ENCODE measurements at regions not wholly inside any gene's neighbourhood (a gene's known extent, or its start where the extent isn't known, plus 50 kb on each side); places are given as distances from the start of the nearest gene placed in this dataset.
A peak's percentile ranks its signal among the peaks of the same experiment; 100 is the strongest.
"Not testable (repeated sequence)": the region's sequence is repeated elsewhere in the genome, so short reads cannot be mapped to it uniquely, and the experiment has no call there.

DNA sequence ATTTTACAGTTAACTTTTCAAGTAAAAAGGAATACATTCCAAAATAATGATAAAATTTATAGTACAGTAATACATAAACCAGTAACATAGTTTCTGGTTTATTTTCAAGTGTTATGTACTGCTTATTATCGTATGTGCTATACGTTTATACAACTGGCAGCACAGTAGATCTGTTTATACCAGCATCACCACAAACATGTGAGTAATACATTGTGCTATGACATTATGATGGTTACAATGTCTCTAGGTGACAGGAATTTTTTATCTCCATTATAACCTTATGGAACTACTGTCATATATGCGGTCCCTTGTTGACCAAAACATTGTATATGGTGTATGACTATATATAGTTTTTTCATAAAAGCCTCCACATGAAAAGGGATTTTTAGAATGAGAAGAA lies 256.9 kb downstream of the ANKRD50 start:
- DNase-seq, result no peak

DNA sequence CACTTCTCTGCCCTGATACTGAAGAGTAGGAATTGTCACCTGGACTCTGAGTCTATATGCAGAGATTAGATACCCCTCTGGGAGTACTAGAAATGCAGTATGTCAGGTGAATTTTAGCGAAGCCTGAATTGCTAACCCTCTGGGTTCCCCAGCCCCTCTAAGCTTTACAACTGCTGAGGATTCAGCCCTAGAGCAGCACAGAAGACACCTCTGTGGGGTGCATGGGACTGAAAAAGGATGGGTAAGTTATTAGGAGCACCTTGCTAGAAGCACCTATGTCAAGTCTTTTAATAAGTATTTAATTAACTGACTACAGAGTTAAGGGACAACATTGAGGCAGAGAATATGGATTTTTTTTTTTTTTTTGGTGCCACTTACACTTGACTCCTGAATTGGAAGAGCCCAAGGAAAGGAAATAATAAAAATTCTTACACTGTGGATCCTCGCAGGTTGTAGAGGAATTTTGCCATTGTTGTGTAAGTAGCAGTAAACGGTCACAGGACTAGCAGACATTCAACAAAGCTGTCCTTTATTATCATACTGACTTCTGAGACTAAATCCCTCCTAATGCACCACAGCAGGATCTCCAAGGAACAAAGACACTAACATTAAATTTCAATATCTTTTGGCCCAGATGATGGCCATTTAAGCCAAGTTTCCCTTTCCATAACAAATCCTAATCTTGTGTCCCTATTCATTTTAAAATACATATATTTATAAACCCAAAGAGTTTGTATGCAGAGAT lies 253.2 kb downstream of the ANKRD50 start:
- no peak for DNase-seq

- no peak for DNase-seq
Observed at GRCh38 chr4:124459941-124460310, 252.6 kb downstream of the ANKRD50 start.

- DNase-seq, result not testable (repeated sequence)
Observed at GRCh38 chr4:124461592-124461991, 250.9 kb downstream of the ANKRD50 start.

DNA sequence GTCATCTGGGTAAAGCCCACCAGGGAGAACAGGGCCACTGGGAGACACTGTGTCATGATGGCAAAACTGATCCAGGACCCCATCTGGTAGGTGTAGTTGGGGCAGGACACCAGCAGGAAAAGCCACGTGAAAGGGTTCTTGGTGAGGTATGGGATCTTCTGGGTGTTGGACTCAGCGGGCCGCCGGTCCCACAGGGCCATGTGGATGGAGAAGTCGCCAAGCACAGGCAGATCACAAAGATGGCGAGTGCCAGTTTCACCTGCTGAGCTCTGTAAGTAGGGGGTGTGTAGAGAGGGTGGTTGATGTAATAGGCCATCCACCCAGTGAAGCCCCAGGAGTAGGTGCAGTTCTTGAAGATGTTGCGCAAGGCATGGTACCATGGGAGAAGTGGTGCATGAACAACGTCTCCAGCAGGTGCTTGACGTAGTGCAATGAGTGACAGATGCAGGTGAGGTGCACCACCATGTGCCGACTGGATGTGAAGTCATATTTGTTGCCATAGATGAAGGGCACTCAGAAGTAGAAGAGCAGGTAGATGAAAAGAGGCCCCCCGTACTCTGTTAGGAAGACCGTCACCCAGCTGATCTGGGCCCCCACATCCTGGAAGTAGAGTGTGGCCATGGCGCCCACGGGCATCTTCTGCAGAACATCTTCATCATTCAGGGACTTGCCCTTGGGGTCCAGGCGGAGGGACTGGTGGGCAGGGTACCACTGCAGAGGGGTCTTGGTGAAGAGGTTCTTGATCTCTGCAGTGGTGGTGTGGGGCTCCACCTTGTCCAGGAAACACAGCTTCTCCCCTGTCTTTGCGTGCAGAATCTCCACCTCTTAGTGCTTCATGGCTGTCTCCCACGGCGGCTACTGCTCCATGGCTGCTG lies 249.3 kb downstream of the ANKRD50 start:
- no peak for DNase-seq

DNA sequence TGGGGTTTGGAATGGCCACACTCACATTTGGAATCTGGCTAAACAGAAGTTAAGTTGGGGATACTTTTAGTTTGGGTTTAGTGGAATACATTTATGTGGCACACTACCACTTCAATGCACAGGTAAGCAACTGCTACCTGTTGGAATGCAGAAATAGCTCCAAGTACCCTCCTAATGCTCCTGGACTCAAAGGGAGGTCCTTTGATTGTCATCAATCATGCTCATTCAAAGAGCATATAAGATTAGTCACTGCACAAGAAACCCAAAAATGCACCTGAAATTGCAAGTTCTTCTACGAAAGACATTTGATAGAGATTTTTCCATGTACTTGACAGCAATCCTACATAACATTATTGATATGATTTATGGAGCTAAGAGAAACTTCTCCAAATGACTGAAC lies 247.7 kb downstream of the ANKRD50 start:
- no peak for DNase-seq

DNA sequence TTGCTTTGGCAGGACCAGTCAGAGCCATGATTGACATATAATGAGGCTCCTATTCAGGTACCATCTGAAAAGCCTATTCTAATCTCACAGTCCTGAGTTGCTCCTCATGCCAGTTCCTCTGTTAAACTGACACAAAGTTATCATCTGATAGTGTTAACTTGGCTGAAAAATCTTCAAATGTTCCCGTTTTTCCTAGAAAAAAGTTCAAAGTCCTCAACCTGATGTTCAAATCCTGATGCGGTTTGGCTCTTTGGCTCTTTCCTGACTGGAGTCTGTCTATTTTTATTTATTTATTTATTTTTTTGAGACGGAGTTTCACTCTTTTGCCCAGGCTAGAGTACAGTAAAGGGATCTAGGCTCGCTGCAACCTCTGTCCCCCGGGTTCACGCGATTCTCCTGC lies 244.2 kb downstream of the ANKRD50 start:
- no peak for DNase-seq

- DNase-seq, result no peak
Observed at GRCh38 chr4:124469981-124470380, 242.6 kb downstream of the ANKRD50 start.

DNA sequence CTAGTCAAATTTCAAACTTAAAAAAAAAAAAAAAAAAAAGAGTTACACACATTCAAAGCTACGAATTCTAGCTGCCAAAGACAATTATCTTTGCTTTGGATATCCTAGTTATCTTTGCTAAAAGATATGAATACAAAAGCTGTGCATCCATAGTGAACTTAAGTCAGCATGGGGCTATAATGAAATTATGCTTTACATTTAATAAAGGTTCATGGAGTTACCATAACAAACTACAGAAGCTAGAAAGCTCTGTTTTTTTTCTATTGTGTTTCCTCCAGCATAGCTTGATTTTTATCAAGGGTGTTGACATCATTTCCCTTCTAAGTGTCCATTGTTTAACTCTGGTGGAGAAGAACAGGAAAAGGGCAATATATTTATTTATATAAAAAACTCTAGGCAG lies 234.1 kb downstream of the ANKRD50 start:
- no peak for DNase-seq

DNA sequence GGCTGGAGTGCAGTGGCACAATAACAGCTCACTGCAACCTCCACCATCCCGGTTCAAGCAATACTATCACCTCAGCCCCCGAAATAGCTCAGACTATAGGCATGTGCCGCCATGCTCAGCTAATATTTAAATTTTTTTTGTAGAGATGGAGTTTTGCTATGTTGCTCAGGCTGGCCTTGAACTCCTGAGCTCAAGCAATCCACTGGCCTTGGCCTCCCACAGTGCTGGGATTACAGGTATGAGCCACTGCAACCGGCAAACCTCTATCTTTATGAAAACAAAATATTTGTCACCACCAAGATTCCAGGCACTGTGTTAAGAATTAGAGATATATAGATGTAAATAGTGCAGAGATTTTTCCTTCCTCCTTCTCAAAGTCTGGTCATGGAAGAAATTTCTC lies 232.5 kb downstream of the ANKRD50 start:
- no peak for DNase-seq

DNA sequence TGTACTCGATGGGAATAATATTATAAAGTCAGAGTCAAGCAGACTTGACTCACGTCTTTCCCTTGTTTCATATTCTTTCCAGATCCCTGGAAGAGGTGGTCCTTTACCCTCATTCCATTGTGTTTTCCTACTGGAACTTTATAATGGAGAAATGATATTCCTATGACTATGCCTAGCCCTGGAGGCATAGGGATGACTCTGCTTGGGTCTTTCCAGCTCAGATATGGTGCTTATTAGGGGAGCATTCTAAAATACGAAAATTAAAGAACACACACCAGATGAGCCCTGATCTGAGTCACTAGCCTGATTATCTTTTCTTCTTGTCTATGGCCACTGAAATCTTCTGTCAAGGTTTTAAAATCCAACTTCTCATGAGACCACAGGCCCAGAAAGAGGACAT lies 231.4 kb downstream of the ANKRD50 start:
- no peak for DNase-seq

GRCh38 chr4:124483048-124483906 lies 229.3 kb downstream of the ANKRD50 start:
- DNase-seq, result peak; percentile 37

- DNase-seq, result no peak
Observed at GRCh38 chr4:124484008-124484407, 228.5 kb downstream of the ANKRD50 start.

GRCh38 chr4:124484940-124485339 lies 227.6 kb downstream of the ANKRD50 start:
- DNase-seq, result no peak

GRCh38 chr4:124486423-124486822 lies 226.1 kb downstream of the ANKRD50 start:
- DNase-seq, result no peak

DNA sequence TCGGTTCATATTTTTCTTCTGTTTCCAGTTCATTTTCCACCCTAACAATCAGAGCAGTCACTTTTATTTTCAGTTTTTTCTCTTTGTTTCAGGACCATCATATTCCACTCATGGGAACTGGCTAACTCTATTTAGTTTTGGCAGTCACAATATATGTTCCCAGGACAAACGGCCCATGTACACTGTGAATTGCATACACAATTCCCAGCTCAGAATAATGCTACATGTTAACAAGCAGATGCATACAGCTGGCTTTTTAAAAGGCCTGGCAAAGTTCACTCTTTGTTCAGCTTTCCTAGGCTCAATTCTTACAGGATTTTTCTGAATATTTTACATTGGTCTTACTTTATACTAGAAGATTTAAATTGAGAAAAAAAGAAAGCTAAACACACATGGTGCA lies 224.9 kb downstream of the ANKRD50 start:
- peak; percentile 25 for DNase-seq

DNA sequence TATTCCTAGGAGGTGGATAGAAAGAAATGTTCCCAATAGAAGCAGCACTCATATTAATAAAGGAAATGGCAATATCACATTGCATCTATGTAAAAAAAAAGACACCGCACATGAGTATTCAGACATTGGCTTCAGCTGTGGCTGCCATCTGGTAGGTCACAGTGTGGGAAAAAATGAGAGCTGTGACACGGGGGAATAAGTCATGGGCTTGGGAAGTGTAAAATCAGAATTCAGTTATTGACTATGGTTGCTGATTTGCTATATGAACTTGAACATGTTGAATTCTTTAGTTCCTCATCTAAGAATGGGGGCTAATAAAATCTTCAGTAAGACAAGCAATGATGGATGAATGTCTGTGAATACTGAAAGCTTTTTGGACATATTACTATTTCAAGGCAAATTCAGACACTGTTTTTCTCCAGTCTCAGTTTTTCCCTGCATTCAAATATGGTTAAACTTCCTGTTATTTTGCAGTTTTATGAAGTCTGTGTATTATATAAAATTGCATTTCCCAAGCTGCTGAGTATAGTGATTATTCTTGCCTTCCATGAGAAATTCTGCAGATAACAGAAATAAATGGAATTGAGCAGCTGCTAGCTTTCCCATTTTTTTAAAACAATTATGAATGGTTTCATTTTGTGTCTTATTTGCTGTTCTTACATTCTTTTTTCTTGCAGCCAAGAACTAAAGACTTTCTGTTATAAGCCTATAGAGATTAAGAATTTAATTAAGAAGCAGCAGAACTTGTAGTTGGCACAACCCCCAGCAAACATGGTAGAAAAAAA lies 221.0 kb downstream of the ANKRD50 start:
- peak; percentile 54 for DNase-seq

DNA sequence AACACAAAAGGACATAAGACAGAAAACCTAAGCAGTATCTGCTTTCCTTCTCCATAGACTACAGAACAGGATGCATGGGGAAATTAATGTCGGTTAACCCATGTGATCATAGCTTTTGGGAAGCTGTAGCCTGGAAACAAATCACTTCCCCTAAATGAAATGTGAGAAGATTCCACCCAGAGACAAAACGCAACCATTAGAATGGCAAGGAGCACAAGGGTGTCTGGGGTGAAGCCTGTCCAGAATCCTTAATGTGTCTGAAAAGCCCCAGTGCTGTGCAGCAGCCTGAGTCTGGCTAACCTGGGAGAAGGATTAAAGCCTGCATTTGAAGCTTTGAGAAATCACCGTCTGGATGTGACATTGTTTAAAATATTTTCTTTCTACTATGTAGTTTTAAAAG lies 213.3 kb downstream of the ANKRD50 start:
- DNase-seq, result peak; percentile 28

GRCh38 chr4:124501576-124501975 lies 211.0 kb downstream of the ANKRD50 start:
- DNase-seq, result no peak

GRCh38 chr4:124504431-124504830 lies 208.1 kb downstream of the ANKRD50 start:
- DNase-seq, result no peak

- DNase-seq, result no peak
Observed at GRCh38 chr4:124505211-124505610, 207.3 kb downstream of the ANKRD50 start.

GRCh38 chr4:124509151-124509550 lies 203.4 kb downstream of the ANKRD50 start:
- no peak for DNase-seq
